ENCODE measurements at regions not wholly inside any gene's neighbourhood (a gene's known extent, or its start where the extent isn't known, plus 50 kb on each side); places are given as distances from the start of the nearest gene placed in this dataset.

- ChIA-PET POLR2A (no interaction called here), CTCF (interaction anchor here (0.9 kb wide), 1 partner anchor 20 kb away, joined by 3 read pairs; no protein-coding TSS in a partner anchor)
- Mint-ChIP-seq H3K4me3 (no peak overlapping the region), H3K27ac (no peak overlapping the region), H3K36me3 (no peaks in the 10 kb centered on the region), H3K4me1 (ENCODE audit: low read depth) (no peaks in the 10 kb centered on the region), H3K9me3 (no peaks in the 10 kb centered on the region), H3K27me3 (no peaks in the 10 kb centered on the region)
- intact Hi-C loops (cut with micrococcal nuclease) = no loop called here
- DNase-seq = no peak
These were observed 150.6 kb upstream of the RAB12 start for GRCh38 chr18:8458546-8459215.

GRCh38 chr18:8460748-8461147, 148.5 kb upstream of the RAB12 start:
- no peaks in the 10 kb centered on the region for H3K27me3 Mint-ChIP-seq
- DNase-seq = no peak
- H3K4me3 Mint-ChIP-seq = no peak overlapping the region
- no peak overlapping the region for H3K27ac Mint-ChIP-seq
- H3K36me3 Mint-ChIP-seq = no peaks in the 10 kb centered on the region
- intact Hi-C loops (cut with micrococcal nuclease) = no loop called here
- no peaks in the 10 kb centered on the region for H3K9me3 Mint-ChIP-seq
- POLR2A ChIA-PET = no interaction called here
- H3K4me1 Mint-ChIP-seq (ENCODE audit: low read depth) = no peaks in the 10 kb centered on the region
- CTCF ChIA-PET = no interaction called here

GRCh38 chr18:8461544-8461943, 147.7 kb upstream of the RAB12 start:
- POLR2A ChIA-PET = no interaction called here
- intact Hi-C loops (cut with micrococcal nuclease) = no loop called here

GRCh38 chr18:8462651-8463185, 146.5 kb upstream of the RAB12 start:
- Mint-ChIP-seq H3K27ac (no peak overlapping the region), H3K4me3 (no peak overlapping the region), H3K9me3 (no peaks in the 10 kb centered on the region), H3K4me1 (ENCODE audit: low read depth) (no peaks in the 10 kb centered on the region), H3K27me3 (peaks cover 2% of the 10 kb centered on the region), H3K36me3 (no peaks in the 10 kb centered on the region)
- intact Hi-C loops (cut with micrococcal nuclease) = no loop called here
- CTCF ChIA-PET = no interaction called here
- POLR2A ChIA-PET = no interaction called here
- DNase-seq = no peak

More at GRCh38 chr18:8461544-8461943, 147.7 kb upstream of the RAB12 start:
- Mint-ChIP-seq H3K9me3 (no peaks in the 10 kb centered on the region), H3K27me3 (no peaks in the 10 kb centered on the region), H3K4me3 (no peak overlapping the region), H3K27ac (no peak overlapping the region), H3K4me1 (ENCODE audit: low read depth) (no peaks in the 10 kb centered on the region), H3K36me3 (no peaks in the 10 kb centered on the region)
- CTCF ChIA-PET = no interaction called here
- no peak for DNase-seq

- ChIA-PET CTCF (no interaction called here), POLR2A (no interaction called here)
- Mint-ChIP-seq H3K4me1 (ENCODE audit: low read depth) (no peaks in the 10 kb centered on the region), H3K27ac (no peak overlapping the region), H3K4me3 (no peak overlapping the region), H3K27me3 (peaks cover 2% of the 10 kb centered on the region), H3K36me3 (no peaks in the 10 kb centered on the region), H3K9me3 (no peaks in the 10 kb centered on the region)
- intact Hi-C loops (cut with micrococcal nuclease) = no loop called here
- no peak for DNase-seq
These were observed 145.4 kb upstream of the RAB12 start for GRCh38 chr18:8463791-8464190.

- ChIA-PET CTCF (no interaction called here), POLR2A (no interaction called here)
- H3K27ac Mint-ChIP-seq = no peak overlapping the region
- no peak for DNase-seq
- H3K4me3 Mint-ChIP-seq = no peak overlapping the region
- no peaks in the 10 kb centered on the region for H3K36me3 Mint-ChIP-seq
- H3K4me1 Mint-ChIP-seq (ENCODE audit: low read depth) = no peaks in the 10 kb centered on the region
- intact Hi-C loops (cut with micrococcal nuclease) = no loop called here
- H3K27me3 Mint-ChIP-seq = peaks cover 2% of the 10 kb centered on the region
- no peaks in the 10 kb centered on the region for H3K9me3 Mint-ChIP-seq
These were observed 141.0 kb upstream of the RAB12 start for GRCh38 chr18:8468191-8468590.

GRCh38 chr18:8468921-8469335, 140.3 kb upstream of the RAB12 start:
- ChIA-PET POLR2A (no interaction called here), CTCF (no interaction called here)
- DNase-seq = no peak
- intact Hi-C loops (cut with micrococcal nuclease) = no loop called here
- no peak overlapping the region for H3K27ac Mint-ChIP-seq
- H3K36me3 Mint-ChIP-seq = no peaks in the 10 kb centered on the region
- no peak overlapping the region for H3K4me3 Mint-ChIP-seq
- no peaks in the 10 kb centered on the region for H3K4me1 Mint-ChIP-seq (ENCODE audit: low read depth)
- peaks cover 2% of the 10 kb centered on the region for H3K27me3 Mint-ChIP-seq
- H3K9me3 Mint-ChIP-seq = no peaks in the 10 kb centered on the region

- peaks cover 2% of the 10 kb centered on the region for H3K27me3 Mint-ChIP-seq
- H3K4me3 Mint-ChIP-seq = no peak overlapping the region
- ChIA-PET CTCF (interaction anchor here (1.2 kb wide), 1 partner anchor 9 kb away, joined by 3 read pairs; no protein-coding TSS in a partner anchor), POLR2A (no interaction called here)
- H3K36me3 Mint-ChIP-seq = no peaks in the 10 kb centered on the region
- intact Hi-C loops (cut with micrococcal nuclease) = no loop called here
- H3K9me3 Mint-ChIP-seq = no peaks in the 10 kb centered on the region
- H3K27ac Mint-ChIP-seq = no peak overlapping the region
- no peaks in the 10 kb centered on the region for H3K4me1 Mint-ChIP-seq (ENCODE audit: low read depth)
- DNase-seq = no peak
These were observed 139.6 kb upstream of the RAB12 start for GRCh38 chr18:8469544-8470130.

GRCh38 chr18:8471372-8471771, 137.9 kb upstream of the RAB12 start:
- Mint-ChIP-seq H3K27me3 (peaks cover 2% of the 10 kb centered on the region), H3K4me1 (ENCODE audit: low read depth) (no peaks in the 10 kb centered on the region), H3K4me3 (no peak overlapping the region), H3K9me3 (no peaks in the 10 kb centered on the region), H3K27ac (no peak overlapping the region), H3K36me3 (no peaks in the 10 kb centered on the region)
- ChIA-PET POLR2A (no interaction called here), CTCF (no interaction called here)
- no peak for DNase-seq
- intact Hi-C loops (cut with micrococcal nuclease) = no loop called here

- Mint-ChIP-seq H3K4me3 (no peak overlapping the region), H3K36me3 (no peaks in the 10 kb centered on the region), H3K9me3 (peaks cover 3% of the 10 kb centered on the region), H3K27ac (no peak overlapping the region), H3K27me3 (no peaks in the 10 kb centered on the region), H3K4me1 (ENCODE audit: low read depth) (no peaks in the 10 kb centered on the region)
- intact Hi-C loops (cut with micrococcal nuclease) = no loop called here
- ChIA-PET POLR2A (no interaction called here), CTCF (no interaction called here)
- DNase-seq = no peak
These were observed 134.6 kb upstream of the RAB12 start for GRCh38 chr18:8474661-8475060.

GRCh38 chr18:8477615-8478014, 131.6 kb upstream of the RAB12 start:
- POLR2A ChIA-PET = no interaction called here
- Mint-ChIP-seq H3K4me3 (no peak overlapping the region), H3K27ac (no peak overlapping the region), H3K27me3 (no peaks in the 10 kb centered on the region), H3K9me3 (peaks cover 3% of the 10 kb centered on the region), H3K4me1 (ENCODE audit: low read depth) (no peaks in the 10 kb centered on the region), H3K36me3 (no peaks in the 10 kb centered on the region)
- CTCF ChIA-PET = interaction anchor here (1.2 to 1.8 kb wide), 2 partner anchors 38 to 510 kb away, joined by 4 to 8 read pairs; no protein-coding TSS in a partner anchor
- no peak for DNase-seq
- intact Hi-C loops (cut with micrococcal nuclease) = no loop called here

GRCh38 chr18:8478166-8478967, 130.9 kb upstream of the RAB12 start:
- peaks cover 3% of the 10 kb centered on the region for H3K9me3 Mint-ChIP-seq
- intact Hi-C loops (cut with micrococcal nuclease) = no loop called here
- POLR2A ChIA-PET = no interaction called here

More at GRCh38 chr18:8478166-8478967, 130.9 kb upstream of the RAB12 start:
- Mint-ChIP-seq H3K4me1 (ENCODE audit: low read depth) (no peaks in the 10 kb centered on the region), H3K36me3 (no peaks in the 10 kb centered on the region), H3K4me3 (no peak overlapping the region), H3K27me3 (no peaks in the 10 kb centered on the region), H3K27ac (no peak overlapping the region)
- CTCF ChIA-PET = interaction anchor here (0.6 to 1.8 kb wide), 7 partner anchors 9 to 690 kb away, joined by 3 to 8 read pairs (median 4); no protein-coding TSS in a partner anchor
- DNase-seq = peak; percentile 66

Data from activated CD4-positive, alpha-beta memory T cell treated with anti-CD3 and anti-CD28 coated beads for 36 hours (primary cell).